SIG-M5 treated with dmso at 0.1 percent for 504 hours (cell line): ENCODE measurements at regions not wholly inside any gene's neighbourhood (a gene's known extent, or its start where the extent isn't known, plus 50 kb on each side); places are given as distances from the start of the nearest gene placed in this dataset.
"Not testable (repeated sequence)": the region's sequence is repeated elsewhere in the genome, so short reads cannot be mapped to it uniquely, and the experiment has no call there.

Experiments
- DNase-seq: peaks from one replicate; lab custom pipeline; 2025; ENCODE audit not compliant: unreplicated experiment; lab: John Stamatoyannopoulos, UW

DNA sequence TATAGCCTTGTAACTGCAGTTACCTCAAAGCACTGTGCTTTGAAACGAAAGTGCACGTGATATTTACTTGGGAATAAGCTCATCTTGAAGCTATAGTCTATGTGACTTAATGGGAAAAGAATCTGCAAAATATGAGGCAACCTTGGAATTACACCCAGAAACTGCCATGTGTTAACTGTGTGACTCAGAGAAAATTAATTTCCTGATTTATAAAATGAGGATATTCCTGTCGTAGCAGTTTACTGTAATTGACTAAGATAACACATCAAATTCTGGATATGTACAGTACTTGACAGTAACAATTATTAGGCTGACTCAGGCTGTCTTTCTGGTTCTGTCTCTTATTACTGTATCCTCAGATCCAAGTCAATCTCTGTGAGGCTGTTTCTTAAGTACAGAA lies 1079.9 kb upstream of the ACO1 start:
- DNase-seq: no peak

DNA sequence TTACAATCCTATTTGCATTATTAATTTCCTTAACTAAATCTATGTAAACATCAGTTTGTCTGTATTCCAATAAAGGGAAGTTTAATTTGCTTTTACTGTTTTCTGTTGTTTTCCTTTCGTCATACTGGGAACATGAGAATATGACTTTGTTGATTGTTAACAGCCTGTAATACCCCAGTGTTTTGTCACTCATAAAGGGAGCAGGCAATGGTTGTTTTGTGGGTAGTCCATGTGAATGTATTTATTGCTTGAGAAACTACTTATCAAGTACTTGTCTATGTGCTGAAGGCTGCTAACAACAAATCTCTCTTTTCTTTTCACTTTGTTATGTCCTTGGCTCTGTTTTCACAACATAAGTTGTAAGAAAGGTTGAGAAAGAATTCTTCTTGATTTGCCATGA lies 1070.2 kb upstream of the ACO1 start:
- no peak for DNase-seq

DNA sequence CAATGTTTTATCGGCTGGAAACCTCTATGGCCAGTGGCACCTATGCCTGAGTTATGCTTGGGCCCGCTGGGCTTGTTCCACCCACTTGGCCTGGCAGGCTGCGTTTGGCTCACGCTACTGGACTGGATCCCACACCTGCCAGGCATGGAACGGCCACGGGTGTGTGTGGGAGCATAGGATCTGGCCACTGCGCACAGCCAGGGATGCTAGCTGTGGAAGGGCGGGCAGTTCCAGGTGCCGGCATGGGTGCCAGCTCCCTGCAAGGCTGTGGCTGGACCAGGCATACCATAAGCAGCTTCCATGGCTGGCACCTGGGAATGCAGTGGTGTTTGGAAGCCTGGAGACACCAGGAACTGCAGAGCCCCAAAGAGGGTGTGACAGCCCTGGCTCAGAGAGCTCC lies 1063.9 kb upstream of the ACO1 start:
- DNase-seq: no peak

DNA sequence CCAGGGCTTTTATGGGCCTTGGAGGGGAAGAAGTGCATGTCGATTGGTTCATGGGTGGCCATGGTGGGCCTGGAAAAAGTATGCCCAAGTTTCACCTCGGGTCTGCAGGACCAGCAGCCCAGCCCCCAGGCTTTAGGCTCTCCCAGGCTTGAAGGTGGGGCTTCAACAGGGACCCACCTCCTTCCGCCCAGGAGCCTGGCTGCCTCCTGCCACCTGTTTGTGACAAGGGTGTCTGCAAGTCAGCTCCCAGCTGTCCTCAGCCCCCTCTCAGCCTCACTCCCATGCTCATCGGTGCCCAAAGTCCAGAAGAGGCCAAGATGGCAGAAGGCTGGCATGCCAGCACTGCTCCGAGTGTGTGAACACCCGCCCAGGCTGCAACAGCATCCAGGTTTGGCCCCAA lies 1063.2 kb upstream of the ACO1 start:
- DNase-seq: no peak

DNA sequence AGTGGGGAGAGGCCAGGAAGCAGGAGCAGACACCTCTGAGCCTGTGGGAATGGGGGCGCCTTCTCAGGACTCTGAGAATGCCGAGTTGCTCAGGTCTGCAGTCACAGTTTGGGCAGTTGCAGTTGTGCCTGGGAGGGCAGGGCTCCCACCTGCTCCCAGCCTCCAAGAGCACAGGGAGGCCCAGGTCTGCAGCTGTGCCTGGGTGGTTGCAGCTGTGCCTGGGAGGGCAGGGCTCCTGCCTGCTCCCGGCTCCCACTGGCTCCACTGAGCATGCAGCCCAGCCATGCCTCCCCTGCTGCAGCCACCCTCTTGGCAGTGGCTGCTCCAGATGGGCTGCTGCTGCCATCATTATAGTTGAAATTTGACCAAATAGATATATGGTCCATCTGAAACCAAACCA lies 1062.8 kb upstream of the ACO1 start:
- DNase-seq: no peak

DNA sequence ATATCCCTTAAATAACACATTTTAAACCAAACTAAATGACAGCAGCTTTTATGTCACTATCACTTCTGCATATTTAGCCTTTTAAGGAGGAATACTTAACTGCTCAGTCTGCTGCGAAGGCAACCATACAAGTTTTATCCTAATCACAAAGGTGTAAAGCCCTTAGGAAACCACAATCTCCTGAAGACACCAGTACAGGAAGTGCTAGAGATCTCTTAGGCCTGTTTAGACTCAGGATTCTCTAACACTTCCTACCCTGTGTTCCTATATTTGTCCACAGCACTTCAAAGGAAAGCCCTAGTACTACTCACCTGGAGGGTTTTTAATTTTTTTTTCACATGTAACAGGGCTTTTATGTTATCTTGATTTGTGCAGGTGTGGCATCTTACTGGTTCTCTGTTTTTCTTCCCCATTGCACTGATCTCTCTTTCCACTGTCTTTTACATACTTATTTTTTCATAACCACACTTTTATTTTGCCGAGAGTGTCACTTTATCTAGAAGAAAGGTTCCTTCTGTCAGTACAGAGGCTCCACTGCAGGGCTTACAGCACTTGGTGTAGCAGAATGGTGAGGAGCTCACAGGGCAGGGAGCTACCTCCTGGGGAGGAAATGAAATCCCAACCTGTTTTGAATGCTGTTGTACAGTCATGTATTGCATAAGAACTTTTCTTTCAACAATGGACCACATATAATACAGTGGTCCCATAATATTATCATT lies 1060.6 kb upstream of the ACO1 start:
- no peak for DNase-seq

DNA sequence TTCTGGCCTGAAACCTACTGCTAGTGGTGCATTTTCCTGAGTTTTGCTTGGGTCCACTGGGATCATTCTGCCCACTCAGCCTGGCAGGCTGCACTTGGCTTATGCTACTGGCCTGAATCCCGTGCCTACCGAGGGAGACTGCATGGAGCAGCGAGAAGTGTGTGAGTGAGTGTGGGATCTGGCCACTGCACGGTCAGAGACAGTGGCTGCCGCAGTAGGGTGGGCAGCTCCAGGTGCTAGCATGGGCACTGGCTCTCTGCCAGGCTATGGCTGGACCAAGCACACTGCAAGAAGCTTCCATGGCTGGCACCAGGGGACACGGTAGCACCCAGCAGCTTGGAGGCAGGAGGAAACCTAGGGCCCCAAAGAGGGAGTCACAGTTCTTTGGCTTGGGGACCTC lies 1058.7 kb upstream of the ACO1 start:
- DNase-seq: no peak

DNA sequence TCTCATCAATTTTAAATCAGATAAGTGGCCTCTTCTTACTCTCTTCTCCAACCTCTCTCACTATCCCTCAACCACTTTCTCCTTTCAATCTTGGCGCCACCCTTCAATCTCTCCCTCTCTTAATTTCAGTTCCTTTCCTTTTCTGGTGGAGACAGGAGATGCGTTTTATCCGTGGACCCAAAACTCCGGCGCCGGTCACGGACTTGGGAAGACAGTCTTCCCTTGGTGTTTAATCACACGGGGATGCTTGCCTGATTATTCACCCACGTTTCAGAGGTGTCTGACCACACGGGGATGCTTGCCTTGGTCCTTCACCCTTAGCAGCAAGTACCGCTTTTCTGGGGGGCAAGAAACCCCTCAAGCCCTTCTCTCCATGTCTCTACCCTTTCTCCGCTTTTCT lies 1057.6 kb upstream of the ACO1 start:
- not testable (repeated sequence) for DNase-seq

DNA sequence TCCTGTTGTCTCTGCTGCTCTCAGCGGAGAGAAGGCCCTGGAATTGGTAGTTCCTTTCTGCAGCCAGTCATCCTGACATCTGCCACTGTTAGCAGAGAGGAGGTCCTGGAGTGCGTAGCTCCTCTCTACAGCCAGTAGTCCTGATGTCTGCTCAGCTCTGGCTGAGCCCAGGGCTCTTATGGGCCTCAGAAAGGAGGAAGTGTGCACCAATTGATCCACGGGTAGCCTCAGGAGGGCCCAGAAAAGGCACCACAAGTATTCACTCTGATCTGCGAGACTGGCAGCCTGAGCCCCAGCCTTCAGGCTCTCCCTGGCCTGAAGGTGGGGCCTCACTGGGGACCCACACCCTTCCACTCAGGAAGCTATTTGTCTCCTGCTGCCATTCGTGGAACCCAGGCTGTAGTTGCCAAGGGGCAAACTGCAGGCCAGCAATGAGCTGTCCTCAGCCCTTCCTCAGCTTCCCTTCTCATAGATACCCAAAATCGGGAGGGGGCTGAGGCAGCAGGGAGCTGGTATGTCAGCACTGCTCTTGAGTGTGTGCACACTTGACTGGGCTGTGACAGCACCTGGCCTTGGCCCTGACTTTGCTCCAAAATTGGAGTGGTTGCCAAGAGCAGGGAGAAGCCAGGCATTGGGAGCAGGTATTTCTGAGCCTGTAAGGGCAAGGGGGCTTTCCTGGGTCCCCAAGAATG lies 1049.5 kb upstream of the ACO1 start:
- no peak for DNase-seq

DNA sequence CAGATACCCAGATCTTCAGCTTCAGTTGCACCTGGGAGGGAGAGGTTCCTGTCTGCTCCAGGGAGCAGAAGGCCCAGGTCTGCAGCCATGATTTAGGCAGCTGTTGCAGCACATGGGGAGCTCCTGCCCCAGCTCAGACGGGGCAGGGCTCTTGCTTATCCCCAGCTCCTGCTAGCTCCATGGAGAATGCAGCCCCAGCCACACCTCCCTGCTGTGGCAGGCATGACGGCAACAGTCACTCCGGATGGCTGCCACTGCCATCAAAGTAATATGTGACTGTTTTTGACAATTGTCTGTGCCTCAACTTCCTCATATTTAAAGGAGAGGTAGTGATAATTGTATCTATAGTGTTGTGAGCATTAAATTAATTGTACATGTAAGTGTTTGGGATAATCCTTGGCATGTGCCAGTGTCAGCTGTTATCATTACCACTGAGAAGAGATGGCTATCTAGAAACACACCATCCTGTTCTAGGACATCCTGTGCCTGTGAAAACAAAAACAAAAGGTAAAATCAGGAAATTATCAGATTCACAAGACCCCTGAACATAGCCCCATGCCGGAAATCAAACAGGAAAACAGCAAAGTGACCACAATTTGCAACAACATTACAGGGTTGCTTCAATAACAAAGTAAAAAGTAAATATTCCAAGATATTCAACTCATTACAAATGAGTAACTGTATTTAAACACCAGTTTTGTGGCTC lies 1048.8 kb upstream of the ACO1 start:
- no peak for DNase-seq

DNA sequence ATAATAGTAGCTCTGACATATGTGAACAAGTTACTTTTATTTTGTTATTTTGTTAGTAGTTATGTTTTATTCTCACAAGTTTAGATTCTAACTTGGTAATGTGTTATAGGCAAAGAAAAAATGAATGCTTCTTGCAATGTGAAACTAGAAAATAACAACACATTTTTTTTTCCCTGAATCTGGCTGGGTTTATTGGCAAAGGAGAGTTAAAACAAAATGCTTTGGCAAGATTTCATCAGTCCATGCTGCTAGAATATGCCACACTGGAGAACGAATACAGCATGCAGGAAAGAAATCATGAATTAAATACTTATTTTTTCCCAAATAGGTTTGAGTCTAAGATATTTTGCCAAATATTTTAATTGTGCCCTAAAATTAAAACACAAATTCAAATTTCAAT lies 1048.1 kb upstream of the ACO1 start:
- no peak for DNase-seq

DNA sequence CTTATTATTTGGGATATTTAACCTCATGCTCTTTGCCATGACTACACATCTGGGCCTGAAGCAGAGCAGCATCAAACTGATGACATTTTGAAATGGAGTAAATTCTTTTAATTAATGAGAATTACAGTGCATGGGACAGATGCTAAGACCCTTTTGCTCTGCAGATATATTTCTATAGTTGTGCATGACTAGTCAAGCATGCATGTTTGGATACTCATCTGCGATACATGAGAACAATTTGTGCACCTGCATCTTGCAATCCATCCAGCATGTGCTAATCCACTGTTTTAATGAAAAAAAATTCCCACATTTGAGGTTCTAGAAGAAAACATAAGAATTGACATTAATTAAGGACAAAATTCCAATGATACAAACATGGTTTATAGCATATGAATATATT lies 1047.6 kb upstream of the ACO1 start:
- no peak for DNase-seq

DNA sequence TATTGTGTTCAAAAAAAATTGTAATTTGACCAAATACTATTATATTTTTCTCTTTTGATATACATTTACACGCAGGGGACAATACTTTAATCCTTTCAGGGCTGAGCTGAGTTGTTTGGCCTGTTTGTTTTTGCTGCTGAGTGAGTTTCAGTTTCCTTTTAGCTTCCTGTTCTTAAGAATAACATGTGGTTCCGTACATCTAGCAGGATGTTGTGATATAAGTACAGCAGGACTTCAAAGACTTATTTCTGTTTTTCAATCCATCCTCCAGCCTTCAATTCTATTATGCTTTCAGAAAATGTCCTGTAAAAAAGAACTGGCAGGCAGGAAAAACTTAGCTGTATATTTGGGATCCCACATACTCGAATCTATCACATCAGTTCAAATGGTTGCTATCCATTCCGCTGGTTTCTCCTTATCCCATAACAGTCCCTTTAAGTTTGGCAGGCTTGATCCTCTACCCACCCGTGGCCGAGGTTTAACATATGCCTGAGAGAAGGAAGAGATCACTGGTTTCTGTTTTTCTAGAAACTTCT lies 1037.3 kb upstream of the ACO1 start:
- DNase-seq: peak; percentile 57

DNA sequence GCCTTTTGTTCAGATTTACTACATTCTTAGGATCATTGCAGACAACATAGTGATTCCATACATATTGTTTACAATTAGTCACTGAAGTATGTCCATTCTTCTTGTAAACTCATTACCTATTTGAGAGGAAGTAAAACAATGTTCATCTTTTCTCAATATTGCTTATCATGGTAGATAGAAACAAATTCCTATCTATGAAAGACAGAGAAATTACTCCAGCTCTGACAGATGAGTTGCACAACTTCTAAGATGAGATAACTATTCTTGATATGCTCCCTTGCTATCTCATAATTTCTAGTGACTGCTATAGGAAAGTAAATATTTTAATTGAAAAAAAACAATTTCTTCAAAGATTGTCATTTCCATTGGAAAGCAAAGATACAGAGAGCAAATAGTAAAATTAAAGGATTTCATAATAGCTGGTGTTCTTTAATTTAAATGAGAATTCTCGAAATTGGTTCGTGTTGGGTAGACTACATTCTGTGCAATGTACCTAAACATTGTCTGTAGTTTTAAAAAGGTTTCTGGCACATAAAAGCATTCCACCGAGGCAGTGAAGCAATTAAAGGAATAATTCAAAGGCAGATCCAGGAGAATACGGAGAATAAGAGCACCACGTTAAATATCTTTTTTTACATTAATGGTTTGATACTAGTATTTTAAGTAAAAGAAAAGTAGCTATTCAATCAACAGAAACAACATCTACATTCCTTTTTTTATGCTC lies 1029.1 kb upstream of the ACO1 start:
- no peak for DNase-seq

DNA sequence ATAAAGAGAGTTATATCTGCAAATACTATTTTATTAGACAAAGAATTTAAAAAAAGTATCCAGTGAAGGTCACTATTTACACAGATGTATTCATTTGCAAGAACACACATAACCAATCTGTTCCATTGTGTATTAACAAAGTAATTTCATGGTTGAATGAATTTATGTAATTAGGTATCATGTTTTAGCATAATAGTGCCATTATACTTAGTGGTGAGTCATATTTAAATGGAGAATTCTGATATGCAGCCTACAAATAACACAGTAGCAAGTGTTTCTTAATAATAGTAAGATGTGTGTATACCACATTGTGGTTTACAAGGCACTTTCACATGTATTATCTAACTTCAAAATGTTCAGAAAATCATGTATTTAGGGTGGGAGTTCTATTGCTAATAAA lies 1028.5 kb upstream of the ACO1 start:
- no peak for DNase-seq

DNA sequence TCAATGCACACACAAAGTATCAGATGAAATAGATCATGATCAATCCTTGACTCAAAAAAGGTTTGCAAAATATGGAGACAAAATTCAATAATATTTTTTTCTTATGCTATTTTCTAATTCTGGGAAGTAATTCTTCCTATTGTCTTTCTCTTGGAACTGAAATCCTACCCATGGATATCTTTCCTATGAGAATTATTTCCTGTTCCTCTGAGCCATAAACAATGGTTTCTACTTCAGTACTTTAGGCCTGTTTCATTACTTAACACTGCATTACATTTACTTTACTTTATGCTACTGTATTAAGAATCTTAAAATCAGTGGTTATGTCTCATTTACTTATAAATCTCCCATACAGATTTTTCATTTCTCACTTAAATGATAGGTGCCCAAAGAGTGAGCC lies 1025.4 kb upstream of the ACO1 start:
- no peak for DNase-seq

DNA sequence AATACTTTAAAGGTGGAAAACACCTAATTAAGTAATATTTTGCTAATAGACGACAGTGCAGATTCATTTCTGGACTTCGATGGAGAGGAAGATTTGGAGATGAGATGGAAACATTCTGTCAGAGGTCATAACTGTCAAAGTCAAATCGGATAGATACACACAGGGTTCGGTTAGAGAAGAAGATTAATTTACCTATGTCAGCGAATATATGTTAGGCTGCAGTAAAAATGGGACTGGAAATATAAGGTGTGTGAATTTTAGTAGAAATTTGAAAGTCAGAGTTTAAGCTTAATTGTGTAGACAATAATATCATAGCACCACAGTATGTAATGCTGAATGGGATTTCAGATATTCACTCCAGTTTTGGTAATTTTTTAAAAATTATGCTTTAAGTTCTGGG lies 1020.3 kb upstream of the ACO1 start:
- no peak for DNase-seq

DNA sequence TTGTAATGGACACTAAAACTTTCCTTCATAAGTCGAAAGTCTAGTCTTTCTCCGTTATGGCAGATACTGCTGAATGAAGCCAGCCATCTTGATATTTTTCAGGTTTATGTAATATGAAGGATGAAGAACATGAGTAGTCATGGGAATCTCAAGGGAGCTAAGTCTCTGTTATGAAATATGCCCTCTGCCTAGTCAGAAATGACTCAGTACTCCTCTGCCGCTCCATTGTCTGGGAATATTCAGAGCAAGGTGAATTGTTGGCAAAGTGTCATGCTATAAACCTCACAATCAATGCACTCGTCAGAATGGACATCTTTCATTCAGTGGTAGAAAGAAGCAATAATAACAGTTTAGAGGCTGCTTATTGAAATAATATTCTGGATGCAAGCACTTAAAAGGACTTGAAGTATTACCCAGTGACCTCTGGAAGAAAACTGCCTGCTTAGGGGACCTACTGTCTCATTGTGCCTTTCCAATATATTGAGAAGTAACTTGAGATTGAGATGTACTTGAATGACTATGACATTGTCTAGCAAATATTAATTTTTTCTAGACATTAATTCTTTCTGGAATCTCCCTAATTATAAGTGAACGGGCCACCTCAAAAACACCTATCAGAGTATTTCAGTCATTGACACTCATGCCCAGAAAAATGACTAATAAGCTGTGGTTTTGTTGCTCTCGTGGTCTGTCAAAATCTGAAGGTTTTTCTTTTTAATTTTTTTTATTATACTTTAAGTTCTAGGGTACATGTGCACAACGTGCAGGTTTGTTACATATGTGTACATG lies 1011.5 kb upstream of the ACO1 start:
- no peak for DNase-seq

DNA sequence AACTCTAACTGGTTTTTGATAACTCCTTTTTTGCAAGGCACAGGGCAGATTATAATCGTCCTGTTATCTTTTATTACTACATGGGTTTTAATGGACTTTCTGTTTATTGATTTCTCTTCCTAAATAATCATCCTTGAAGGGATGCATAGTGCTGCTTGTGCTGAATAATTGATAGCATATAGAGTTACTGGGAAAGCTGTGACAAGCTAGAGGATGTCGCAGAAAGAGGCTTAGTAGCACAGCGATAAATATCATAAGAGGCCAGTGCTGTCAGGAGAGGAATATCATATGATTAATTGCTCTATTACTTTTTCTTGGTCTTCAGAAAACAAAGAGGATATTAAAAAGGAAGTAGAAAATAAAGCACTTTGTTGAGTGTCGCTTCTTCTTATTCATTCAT lies 1007.1 kb upstream of the ACO1 start:
- DNase-seq: no peak

DNA sequence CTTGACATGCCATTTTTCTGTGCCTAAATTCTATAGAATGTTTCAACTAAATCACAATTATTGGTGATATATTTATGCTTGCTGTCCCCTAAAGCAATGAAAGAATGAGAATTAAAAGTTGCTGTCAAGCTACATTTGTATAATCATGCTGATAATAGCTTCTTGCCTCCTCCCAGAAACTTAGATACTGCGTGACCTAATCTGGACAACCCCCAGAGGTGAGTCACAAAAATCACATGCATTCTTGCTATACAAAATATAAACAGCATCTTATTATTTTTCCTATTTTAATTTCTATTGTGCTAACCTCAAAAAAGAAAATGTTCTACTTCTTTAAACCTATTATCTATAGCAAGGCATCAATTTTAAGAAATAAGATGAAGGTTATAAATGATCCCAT lies 995.8 kb upstream of the ACO1 start:
- no peak for DNase-seq

DNA sequence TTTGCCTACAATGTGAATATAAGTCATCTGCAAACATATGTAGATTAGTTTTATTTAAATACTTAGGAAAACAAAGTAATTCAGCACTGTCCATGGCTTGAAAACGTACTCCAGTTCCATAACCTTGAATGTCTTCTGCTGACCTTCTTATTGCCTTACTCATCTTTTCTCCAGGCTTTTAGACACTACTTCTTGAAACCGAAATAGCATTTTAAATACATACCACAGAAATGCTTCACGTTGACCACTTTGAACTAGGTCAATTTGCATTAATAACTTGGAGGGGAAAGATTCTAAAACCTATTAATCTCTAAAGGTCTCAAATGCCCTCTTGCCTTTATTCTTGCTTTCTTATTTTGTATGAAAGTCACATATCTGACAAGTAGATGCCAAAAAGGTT lies 995.4 kb upstream of the ACO1 start:
- no peak for DNase-seq
